K562 (cell line): ENCODE measurements at regions not wholly inside any gene's neighbourhood (a gene's known extent, or its start where the extent isn't known, plus 50 kb on each side); places are given as distances from the start of the nearest gene placed in this dataset.

ENCODE experiments used
- ATAC-seq: fragments of 200-7000 bp; cut with Tn5 transposase; 3 replicates; pipeline ENCODE4 v1.9.1; 2020; ENCODE audit warnings: moderate library complexity
- BruUV-seq: library from RNA; stranded (reverse); fragments of 400-500 nt; replicated peaks from 2 replicates; lab custom pipeline; 2021; lab: Mats Ljungman, UMichigan
- CTCF ChIA-PET: fragments of 300-600 bp; formaldehyde crosslinking; extraction: SDS; loops from one replicate; lab custom pipeline; 2021; ENCODE audit warnings: low intra/inter-chr PET ratio; lab: Yijun Ruan, JAX
- POLR2A ChIA-PET: fragments of 300-600, 350-650 bp; sonication (Branson Sonifier 250); formaldehyde crosslinking; extraction: SDS; loops from one replicate; lab custom pipeline; 2021; ENCODE audit warnings: antibody characterized with exemption, inconsistent platforms; lab: Yijun Ruan, JAX
- DNase-seq, 4 experiments: peaks; one replicate each; pipeline versions ENCODE4 v3.0.0 to v3.0.0-alpha.2; 2011 to 2018; ENCODE audit warnings: low spot score in 3 of 4, mixed read lengths in 3 of 4; ENCODE audit errors: extremely low read depth in 1 of 4
- FAIRE-seq: peaks from 2 replicates; lab custom pipeline; 2011; peaks lifted over from hg19 to GRCh38; lab: Jason Lieb, UNC
- H2AFZ ChIP-seq: 2 replicates; pipeline ENCODE4 v1.6.0; 2011; ENCODE audit warnings: low read depth, low read length, control low read depth, inconsistent platforms
- H3K27ac ChIP-seq: fragments of 200-600 bp; 3 replicates; pipeline ENCODE4 v1.8.0; 2011; ENCODE audit warnings: low read depth, mild to moderate bottlenecking, control low read depth, inconsistent platforms, low read length, moderate library complexity, mixed read lengths; ENCODE audit errors: extremely low read depth
- H3K27me3 ChIP-seq, 2 experiments: fragments of 300-600 bp in 1 of 2; 2 replicates in 1 of 2; 3 replicates in 1 of 2; pipeline versions ENCODE4 v1.6.0 to v1.8.0; 2011; ENCODE audit warnings: inconsistent platforms in 2 of 2, low read length in 2 of 2, mild to moderate bottlenecking in 1 of 2, mixed read lengths in 1 of 2, moderate library complexity in 1 of 2; ENCODE audit not compliant: control insufficient read depth in 2 of 2, insufficient read depth in 2 of 2
- H3K36me3 ChIP-seq: fragments of 300-600 bp; 3 replicates; pipeline ENCODE4 v1.8.0; 2011; ENCODE audit warnings: mild to moderate bottlenecking, low read length, inconsistent platforms; ENCODE audit not compliant: control insufficient read depth, insufficient read depth
- H3K4me1 ChIP-seq, 2 experiments: fragments of 200-600 bp in 1 of 2; replicated peaks in 1 of 2; 2 replicates in 1 of 2; 3 replicates in 1 of 2; pipeline versions ENCODE4 v1.5.1 to v1.8.0; 2011; ENCODE audit warnings: inconsistent platforms in 2 of 2, low read length in 2 of 2, mild to moderate bottlenecking in 1 of 2, mixed read lengths in 1 of 2, moderate library complexity in 1 of 2; ENCODE audit not compliant: control insufficient read depth in 2 of 2, insufficient read depth in 2 of 2
- H3K4me2 ChIP-seq: 2 replicates; pipeline ENCODE4 v1.6.1; 2011; ENCODE audit warnings: low read length, control low read depth, inconsistent platforms, mixed read lengths; ENCODE audit not compliant: insufficient read depth
- H3K4me3 ChIP-seq: fragments of 200-600 bp; sonication (generic), shearing (Covaris generic); 2 replicates; pipeline ENCODE4 v1.5.1; 2016; ENCODE audit warnings: control low read depth, inconsistent platforms
- H3K79me2 ChIP-seq: fragments of 200-600 bp; 3 replicates; pipeline ENCODE4 v1.8.0; 2011; ENCODE audit warnings: low read length, inconsistent platforms; ENCODE audit not compliant: control insufficient read depth, insufficient read depth
- H3K9ac ChIP-seq, 2 experiments: 2 replicates each; pipeline versions ENCODE4 v1.6.0 to v1.6.1; 2011; ENCODE audit warnings: low read depth in 2 of 2, low read length in 2 of 2, control low read depth in 1 of 2, inconsistent platforms in 1 of 2, mild to moderate bottlenecking in 1 of 2, mixed read lengths in 1 of 2; ENCODE audit not compliant: insufficient read depth in 1 of 2
- H3K9me1 ChIP-seq: one replicate; pipeline ENCODE4 v1.6.0; 2011; ENCODE audit warnings: inconsistent platforms, mild to moderate bottlenecking, low read length, moderate library complexity; ENCODE audit not compliant: control insufficient read depth, insufficient read depth
- H3K9me3 ChIP-seq: replicated peaks from 2 replicates; pipeline ENCODE4 v1.5.1; 2011; ENCODE audit warnings: low read depth, low read length, inconsistent platforms; ENCODE audit not compliant: control insufficient read depth, insufficient read depth
- H4K20me1 ChIP-seq: replicated peaks from 2 replicates; pipeline ENCODE4 v1.6.1; 2011; ENCODE audit warnings: low read length, inconsistent platforms, mixed read lengths; ENCODE audit not compliant: control insufficient read depth, insufficient read depth
- CTBP1 ChIP-seq: fragments of 450-650 bp; IDR thresholded peaks from 2 replicates; pipeline ENCODE4 v1.6.1; 2016; ENCODE audit warnings: borderline replicate concordance
- KLF1 ChIP-seq: fragments of 450-650 bp; IDR thresholded peaks from 2 replicates; pipeline ENCODE4 v1.6.1; 2016; ENCODE audit warnings: missing genetic modification characterization, missing compliant biosample characterization
- KLF10 ChIP-seq: fragments of 250-450 bp; sonication (Bioruptor Pico); IDR thresholded peaks from 2 replicates; pipeline ENCODE4 v1.6.1; 2021; ENCODE audit warnings: matching md5 sums
- NELFE ChIP-seq: IDR thresholded peaks from 2 replicates; pipeline ENCODE4 v1.6.1; 2011; ENCODE audit warnings: mild to moderate bottlenecking; ENCODE audit not compliant: insufficient read depth, insufficient read length
- SIN3A ChIP-seq, 2 experiments: fragments of 150-350 bp in 1 of 2; IDR thresholded peaks; 2 replicates each; pipeline ENCODE4 v1.6.1; 2011 to 2016; ENCODE audit warnings: borderline replicate concordance in 2 of 2, low read depth in 2 of 2, low read length in 2 of 2, mild to moderate bottlenecking in 2 of 2, moderate library complexity in 2 of 2; ENCODE audit not compliant: control insufficient read depth in 1 of 2
- TBL1XR1 ChIP-seq, 2 experiments: IDR thresholded peaks; 2 replicates each; pipeline ENCODE4 v1.6.1; 2012; ENCODE audit warnings: improper control_type of control experiment in 2 of 2, low read length in 2 of 2, mild to moderate bottlenecking in 1 of 2
- TCF3 ChIP-seq: sonication (generic); formaldehyde crosslinking; IDR thresholded peaks from 2 replicates; pipeline ENCODE4 v1.4.0; 2020; ENCODE audit warnings: mild to moderate bottlenecking, missing genetic modification reagents
- ZNF445 ChIP-seq: fragments of 250-450 bp; sonication (Bioruptor Pico); IDR thresholded peaks from 2 replicates; pipeline ENCODE4 v1.4.0; 2020; ENCODE audit warnings: low read depth, mild to moderate bottlenecking, moderate library complexity
- WGBS: fragments of 100-300 bp; shearing (Covaris generic); methylation state at CpG from one replicate; pipeline ENCODE4 v1.1.6; 2016; ENCODE audit warnings: low coverage, mixed read lengths; ENCODE audit not compliant: insufficient coverage; ENCODE audit errors: missing lambda C conversion rate; 5-methylcytosine and 5-hydroxymethylcytosine counted together
- in situ Hi-C: fragments of 300-500 bp; cut with MboI; formaldehyde crosslinking; loops from 4 replicates; pipeline ENCODE4 v1.15.0; 2018; ENCODE audit warnings: inconsistent platforms, mixed read lengths
- intact Hi-C: fragments of 100-400 bp; cut with micrococcal nuclease; formaldehyde crosslinking; loops from 2 replicates; pipeline ENCODE4 v1.14.2; 2022
- TF ChIP-seq, protein P1 (sequence below): sonication (generic); formaldehyde crosslinking; IDR thresholded peaks from 2 replicates; pipeline ENCODE4 v1.8.1; 2023; ENCODE audit warnings: missing genetic modification reagents, mild to moderate bottlenecking, borderline replicate concordance
- TF ChIP-seq, protein P2 (sequence below): sonication (generic); formaldehyde crosslinking; IDR thresholded peaks from 2 replicates; pipeline ENCODE4 v1.8.0; 2022; ENCODE audit warnings: missing genetic modification reagents, mild to moderate bottlenecking, borderline replicate concordance
- TF ChIP-seq, protein P3 (sequence below): fragments of 250-450 bp; sonication (Bioruptor Pico); IDR thresholded peaks from 2 replicates; pipeline ENCODE4 v1.8.0; 2022; ENCODE audit warnings: inconsistent platforms

DNA sequence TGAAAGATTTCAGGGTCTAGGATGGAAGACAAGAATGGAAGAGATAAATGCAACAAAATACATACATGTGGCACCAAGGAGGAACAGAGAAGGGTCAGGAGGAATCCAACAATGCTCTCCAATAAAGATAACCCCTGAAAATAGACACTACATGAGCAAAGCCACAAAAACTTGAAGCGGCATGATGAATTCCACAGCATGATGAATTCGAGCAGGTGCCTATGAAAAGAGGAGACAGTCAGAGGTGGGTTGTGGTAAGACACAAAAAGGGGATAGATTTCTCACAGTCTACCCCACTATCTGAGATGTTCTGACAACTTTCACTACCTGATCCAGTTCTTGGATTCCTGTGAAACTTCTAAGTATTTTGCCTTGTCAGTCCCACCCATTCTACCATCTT lies 81.5 kb upstream of the PAPPA start:
- in situ Hi-C loops, result no loop called here

GRCh38 chr9:116073826-116074225 lies 79.8 kb upstream of the PAPPA start:
- no peak for DNase-seq
- ChIA-PET POLR2A (no interaction called here), CTCF (no interaction called here)
- H3K4me3 ChIP-seq, result no peak overlapping the region
- no peaks in the 10 kb centered on the region for H3K36me3 ChIP-seq
- intact Hi-C loops, result no loop called here
- in situ Hi-C loops, result no loop called here
- no peak overlapping the region for H3K27ac ChIP-seq
- H3K4me1 ChIP-seq, result no peaks in the 10 kb centered on the region
- H3K27me3 ChIP-seq, result no peaks in the 10 kb centered on the region
- H2AFZ ChIP-seq, result no peak overlapping the region
- no peak for ATAC-seq
- H3K9me1 ChIP-seq, result no peaks in the 10 kb centered on the region
- no peak for FAIRE-seq
- no TSS peak for BruUV-seq
- no peaks in the 10 kb centered on the region for H3K79me2 ChIP-seq
- WGBS, result 0% methylated on average over 2 of the region's 2 CpGs
- no peak overlapping the region for H3K4me2 ChIP-seq
- no peaks in the 10 kb centered on the region for H3K9me3 ChIP-seq
- H3K9ac ChIP-seq, result no peak overlapping the region
- no peaks in the 10 kb centered on the region for H4K20me1 ChIP-seq
- TF ChIP-seq TCF3 (CRISPR knock-in tag), result no peak
- TF ChIP-seq, protein P1, sequence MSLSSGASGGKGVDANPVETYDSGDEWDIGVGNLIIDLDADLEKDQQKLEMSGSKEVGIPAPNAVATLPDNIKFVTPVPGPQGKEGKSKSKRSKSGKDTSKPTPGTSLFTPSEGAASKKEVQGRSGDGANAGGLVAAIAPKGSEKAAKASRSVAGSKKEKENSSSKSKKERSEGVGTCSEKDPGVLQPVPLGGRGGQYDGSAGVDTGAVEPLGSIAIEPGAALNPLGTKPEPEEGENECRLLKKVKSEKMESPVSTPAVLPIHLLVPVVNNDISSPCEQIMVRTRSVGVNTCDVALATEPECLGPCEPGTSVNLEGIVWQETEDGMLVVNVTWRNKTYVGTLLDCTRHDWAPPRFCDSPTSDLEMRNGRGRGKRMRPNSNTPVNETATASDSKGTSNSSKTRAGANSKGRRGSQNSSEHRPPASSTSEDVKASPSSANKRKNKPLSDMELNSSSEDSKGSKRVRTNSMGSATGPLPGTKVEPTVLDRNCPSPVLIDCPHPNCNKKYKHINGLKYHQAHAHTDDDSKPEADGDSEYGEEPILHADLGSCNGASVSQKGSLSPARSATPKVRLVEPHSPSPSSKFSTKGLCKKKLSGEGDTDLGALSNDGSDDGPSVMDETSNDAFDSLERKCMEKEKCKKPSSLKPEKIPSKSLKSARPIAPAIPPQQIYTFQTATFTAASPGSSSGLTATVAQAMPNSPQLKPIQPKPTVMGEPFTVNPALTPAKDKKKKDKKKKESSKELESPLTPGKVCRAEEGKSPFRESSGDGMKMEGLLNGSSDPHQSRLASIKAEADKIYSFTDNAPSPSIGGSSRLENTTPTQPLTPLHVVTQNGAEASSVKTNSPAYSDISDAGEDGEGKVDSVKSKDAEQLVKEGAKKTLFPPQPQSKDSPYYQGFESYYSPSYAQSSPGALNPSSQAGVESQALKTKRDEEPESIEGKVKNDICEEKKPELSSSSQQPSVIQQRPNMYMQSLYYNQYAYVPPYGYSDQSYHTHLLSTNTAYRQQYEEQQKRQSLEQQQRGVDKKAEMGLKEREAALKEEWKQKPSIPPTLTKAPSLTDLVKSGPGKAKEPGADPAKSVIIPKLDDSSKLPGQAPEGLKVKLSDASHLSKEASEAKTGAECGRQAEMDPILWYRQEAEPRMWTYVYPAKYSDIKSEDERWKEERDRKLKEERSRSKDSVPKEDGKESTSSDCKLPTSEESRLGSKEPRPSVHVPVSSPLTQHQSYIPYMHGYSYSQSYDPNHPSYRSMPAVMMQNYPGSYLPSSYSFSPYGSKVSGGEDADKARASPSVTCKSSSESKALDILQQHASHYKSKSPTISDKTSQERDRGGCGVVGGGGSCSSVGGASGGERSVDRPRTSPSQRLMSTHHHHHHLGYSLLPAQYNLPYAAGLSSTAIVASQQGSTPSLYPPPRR (CRISPR knock-in tag), result no peak
- TF ChIP-seq, protein P2, sequence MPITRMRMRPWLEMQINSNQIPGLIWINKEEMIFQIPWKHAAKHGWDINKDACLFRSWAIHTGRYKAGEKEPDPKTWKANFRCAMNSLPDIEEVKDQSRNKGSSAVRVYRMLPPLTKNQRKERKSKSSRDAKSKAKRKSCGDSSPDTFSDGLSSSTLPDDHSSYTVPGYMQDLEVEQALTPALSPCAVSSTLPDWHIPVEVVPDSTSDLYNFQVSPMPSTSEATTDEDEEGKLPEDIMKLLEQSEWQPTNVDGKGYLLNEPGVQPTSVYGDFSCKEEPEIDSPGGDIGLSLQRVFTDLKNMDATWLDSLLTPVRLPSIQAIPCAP, result no peak
- no peak for TF ChIP-seq TBL1XR1 (IDR thresholded peaks at IDR 0.05; ENCODE audit: low read length in 2 of 2)
- TF ChIP-seq NELFE, result no peak
- no peak for TF ChIP-seq ZNF445
- TF ChIP-seq, protein P3, sequence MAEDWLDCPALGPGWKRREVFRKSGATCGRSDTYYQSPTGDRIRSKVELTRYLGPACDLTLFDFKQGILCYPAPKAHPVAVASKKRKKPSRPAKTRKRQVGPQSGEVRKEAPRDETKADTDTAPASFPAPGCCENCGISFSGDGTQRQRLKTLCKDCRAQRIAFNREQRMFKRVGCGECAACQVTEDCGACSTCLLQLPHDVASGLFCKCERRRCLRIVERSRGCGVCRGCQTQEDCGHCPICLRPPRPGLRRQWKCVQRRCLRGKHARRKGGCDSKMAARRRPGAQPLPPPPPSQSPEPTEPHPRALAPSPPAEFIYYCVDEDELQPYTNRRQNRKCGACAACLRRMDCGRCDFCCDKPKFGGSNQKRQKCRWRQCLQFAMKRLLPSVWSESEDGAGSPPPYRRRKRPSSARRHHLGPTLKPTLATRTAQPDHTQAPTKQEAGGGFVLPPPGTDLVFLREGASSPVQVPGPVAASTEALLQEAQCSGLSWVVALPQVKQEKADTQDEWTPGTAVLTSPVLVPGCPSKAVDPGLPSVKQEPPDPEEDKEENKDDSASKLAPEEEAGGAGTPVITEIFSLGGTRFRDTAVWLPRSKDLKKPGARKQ, result no peak

More for the DNA sequence above, 81.5 kb upstream of the PAPPA start:
- H3K36me3 ChIP-seq, result no peaks in the 10 kb centered on the region
- WGBS, result 0% methylated on average over 2 of the region's 2 CpGs
- DNase-seq (no peak), ATAC-seq (no peak), FAIRE-seq (no peak)
- no peaks in the 10 kb centered on the region for H4K20me1 ChIP-seq
- H3K9me1 ChIP-seq, result no peaks in the 10 kb centered on the region
- H2AFZ ChIP-seq, result no peak overlapping the region
- H3K4me1 ChIP-seq, result no peaks in the 10 kb centered on the region
- H3K9ac ChIP-seq, result no peak overlapping the region
- H3K9me3 ChIP-seq, result no peaks in the 10 kb centered on the region
- intact Hi-C loops, result no loop called here
- POLR2A ChIA-PET, result interaction anchor here (0.8 kb wide), 1 partner anchor 46 kb away, joined by 3 read pairs; no protein-coding TSS in a partner anchor
- no peak overlapping the region for H3K27ac ChIP-seq
- no peak overlapping the region for H3K4me3 ChIP-seq
- no peak overlapping the region for H3K4me2 ChIP-seq
- TF ChIP-seq KLF1 (tag) (no peak), SIN3A (IDR thresholded peaks at IDR 0.05; ENCODE audit: borderline replicate concordance in 2 of 2, control insufficient read depth in 1 of 2, low read depth in 2 of 2, low read length in 2 of 2) (no peak), CTBP1 (no peak), KLF10 (CRISPR knock-in tag) (no peak)
- TF ChIP-seq, all 486 proteins: peak for 0
- CTCF ChIA-PET, result no interaction called here
- Histone ChIP-seq H3K79me2 (no peaks in the 10 kb centered on the region), H3K27me3 (no peaks in the 10 kb centered on the region)
- BruUV-seq, result no TSS peak
